IMR-90 (cell line): ENCODE measurements at regions not wholly inside any gene's neighbourhood (a gene's known extent, or its start where the extent isn't known, plus 50 kb on each side); places are given as distances from the start of the nearest gene placed in this dataset.

Source experiments
- ATAC-seq: fragments of 200-7000 bp; cut with Tn5 transposase; 2 replicates; pipeline ENCODE4 v1.9.1; 2020; ENCODE audit warnings: low read depth, mild to moderate bottlenecking, moderate library complexity
- BruUV-seq: library from RNA; stranded (reverse); fragments of 400-500 nt; replicated peaks from 2 replicates; lab custom pipeline; 2021; lab: Mats Ljungman, UMichigan
- CTCF ChIA-PET: fragments of 300-600 bp; formaldehyde crosslinking; extraction: SDS; loops from one replicate; lab custom pipeline; 2021; ENCODE audit warnings: antibody characterized with exemption; lab: Yijun Ruan, JAX
- POLR2A ChIA-PET: fragments of 300-600 bp; sonication (Branson Sonifier 250); formaldehyde crosslinking; loops from one replicate; lab custom pipeline; 2022; ENCODE audit warnings: antibody characterized with exemption; ENCODE audit not compliant: unreplicated experiment; lab: Charles Lee
- DNase-seq: peaks from one replicate; pipeline ENCODE4 v3.0.0; 2013
- H2AFZ ChIP-seq: replicated peaks from 2 replicates; pipeline ENCODE3; 2013; ENCODE audit warnings: low read length, mild to moderate bottlenecking; ENCODE audit not compliant: poor library complexity
- H2AK5ac ChIP-seq: 2 replicates; pipeline ENCODE4 v1.6.1; 2013; ENCODE audit warnings: low read depth, low read length, inconsistent platforms
- H2AK9ac ChIP-seq: replicated peaks from 2 replicates; pipeline ENCODE3; 2013; ENCODE audit warnings: mild to moderate bottlenecking, low read depth, low read length, moderate library complexity; ENCODE audit not compliant: poor library complexity
- H2BK120ac ChIP-seq: 2 replicates; pipeline ENCODE4 v1.6.1; 2013; ENCODE audit warnings: low read depth, low read length, inconsistent platforms
- H2BK15ac ChIP-seq: 3 replicates; pipeline ENCODE4 v1.6.1; 2013; ENCODE audit warnings: low read depth, low read length, inconsistent platforms
- H2BK20ac ChIP-seq: 2 replicates; pipeline ENCODE4 v1.6.1; 2013; ENCODE audit warnings: low read depth, mild to moderate bottlenecking, inconsistent platforms, low read length, moderate library complexity
- H2BK5ac ChIP-seq: 2 replicates; pipeline ENCODE4 v1.6.1; 2013; ENCODE audit warnings: mild to moderate bottlenecking, low read depth, low read length, inconsistent platforms; ENCODE audit not compliant: poor library complexity, severe bottlenecking
- H3K14ac ChIP-seq: replicated peaks from 2 replicates; pipeline ENCODE4 v1.6.1; 2013; ENCODE audit warnings: low read depth, low read length, inconsistent platforms
- H3K18ac ChIP-seq: 2 replicates; pipeline ENCODE4 v1.6.1; 2013; ENCODE audit warnings: low read depth, low read length, control low read depth
- H3K23ac ChIP-seq: 2 replicates; pipeline ENCODE4 v1.6.1; 2013; ENCODE audit warnings: low read depth, low read length, inconsistent platforms
- H3K27ac ChIP-seq: 2 replicates; pipeline ENCODE4 v1.5.1; 2013; ENCODE audit warnings: mild to moderate bottlenecking, control low read depth, low read length; ENCODE audit not compliant: insufficient read depth
- H3K27me3 ChIP-seq: 2 replicates; pipeline ENCODE4 v1.6.1; 2013; ENCODE audit warnings: low read length; ENCODE audit not compliant: control insufficient read depth, insufficient read depth
- H3K36me3 ChIP-seq: 2 replicates; pipeline ENCODE4 v1.6.1; 2013; ENCODE audit warnings: low read length, mixed read lengths; ENCODE audit not compliant: control insufficient read depth, insufficient read depth
- H3K4ac ChIP-seq: 2 replicates; pipeline ENCODE4 v1.6.1; 2013; ENCODE audit warnings: low read depth, low read length, inconsistent platforms
- H3K4me1 ChIP-seq: 2 replicates; pipeline ENCODE4 v1.6.1; 2013; ENCODE audit warnings: low read length, mixed read lengths; ENCODE audit not compliant: control insufficient read depth, insufficient read depth
- H3K4me2 ChIP-seq: 2 replicates; pipeline ENCODE4 v1.6.1; 2013; ENCODE audit warnings: low read depth, mild to moderate bottlenecking, control low read depth, low read length, moderate library complexity
- H3K4me3 ChIP-seq: 2 replicates; pipeline ENCODE4 v1.5.1; 2013; ENCODE audit warnings: low read depth, mild to moderate bottlenecking, control low read depth, low read length, moderate library complexity; ENCODE audit not compliant: insufficient read depth
- H3K56ac ChIP-seq: 2 replicates; pipeline ENCODE4 v1.6.1; 2013; ENCODE audit warnings: low read length, inconsistent platforms; ENCODE audit not compliant: insufficient read depth; ENCODE audit errors: extremely low read depth
- H3K79me1 ChIP-seq, 2 experiments: 2 replicates each; pipeline ENCODE4 v1.6.1; 2013; ENCODE audit warnings: low read length in 2 of 2, inconsistent platforms in 1 of 2, low read depth in 1 of 2
- H3K9ac ChIP-seq: 2 replicates; pipeline ENCODE4 v1.6.1; 2013; ENCODE audit warnings: low read depth, low read length, control low read depth
- H3K9me1 ChIP-seq: 2 replicates; pipeline ENCODE4 v1.6.1; 2013; ENCODE audit warnings: low read length, inconsistent platforms; ENCODE audit not compliant: insufficient read depth
- H3K9me3 ChIP-seq: 2 replicates; pipeline ENCODE4 v1.6.1; 2013; ENCODE audit warnings: low read length; ENCODE audit not compliant: control insufficient read depth, insufficient read depth
- H4K20me1 ChIP-seq: 2 replicates; pipeline ENCODE4 v1.6.1; 2013; ENCODE audit warnings: low read length, inconsistent platforms; ENCODE audit not compliant: insufficient read depth
- H4K5ac ChIP-seq: 2 replicates; pipeline ENCODE4 v1.6.1; 2013; ENCODE audit warnings: mild to moderate bottlenecking, low read depth, low read length, control low read depth
- H4K8ac ChIP-seq, 2 experiments: 2 replicates each; pipeline ENCODE4 v1.6.1; 2013; ENCODE audit warnings: low read depth in 2 of 2, low read length in 2 of 2, control low read depth in 1 of 2, inconsistent platforms in 1 of 2
- H4K91ac ChIP-seq: 2 replicates; pipeline ENCODE4 v1.6.1; 2013; ENCODE audit warnings: low read depth, low read length, inconsistent platforms; ENCODE audit not compliant: insufficient read depth
- BHLHE40 ChIP-seq: fragments of 150-350 bp; IDR thresholded peaks from 2 replicates; pipeline ENCODE4 v1.6.1; 2016; ENCODE audit warnings: mild to moderate bottlenecking, low read depth, low read length
- CEBPB ChIP-seq: IDR thresholded peaks from 2 replicates; pipeline ENCODE4 v1.6.1; 2012; ENCODE audit warnings: low read depth, low read length, improper control_type of control experiment
- CHD1 ChIP-seq: IDR thresholded peaks from 2 replicates; pipeline ENCODE4 v1.6.1; 2012; ENCODE audit warnings: low read depth, low read length, improper control_type of control experiment
- CTCF ChIP-seq: conservative IDR thresholded peaks from 2 replicates; pipeline ENCODE4 v1.5.1; 2012; ENCODE audit warnings: mild to moderate bottlenecking, low read depth, low read length, improper control_type of control experiment
- FOS ChIP-seq: fragments of 150-350 bp; IDR thresholded peaks from 2 replicates; pipeline ENCODE4 v1.6.1; 2016; ENCODE audit warnings: low read depth, low read length
- MAFK ChIP-seq: IDR thresholded peaks from 2 replicates; pipeline ENCODE4 v1.6.1; 2012; ENCODE audit warnings: low read depth, low read length, improper control_type of control experiment
- MAZ ChIP-seq: IDR thresholded peaks from 2 replicates; pipeline ENCODE4 v1.6.1; 2012; ENCODE audit warnings: low read depth, mild to moderate bottlenecking, low read length, improper control_type of control experiment, moderate library complexity, borderline replicate concordance
- MXI1 ChIP-seq: IDR thresholded peaks from 2 replicates; pipeline ENCODE4 v1.6.1; 2012; ENCODE audit warnings: low read depth, mild to moderate bottlenecking, low read length, moderate library complexity, borderline replicate concordance
- NFE2L2 ChIP-seq: fragments of 150-350 bp; IDR thresholded peaks from 2 replicates; pipeline ENCODE4 v1.6.1; 2016; ENCODE audit warnings: low read depth, mild to moderate bottlenecking, low read length
- POLR2A ChIP-seq: IDR thresholded peaks from 2 replicates; pipeline ENCODE4 v1.6.1; 2012; ENCODE audit warnings: mild to moderate bottlenecking, low read depth, low read length
- RAD21 ChIP-seq: IDR thresholded peaks from 2 replicates; pipeline ENCODE4 v1.6.1; 2012; ENCODE audit warnings: low read length, improper control_type of control experiment
- RCOR1 ChIP-seq: IDR thresholded peaks from 2 replicates; pipeline ENCODE4 v1.6.1; 2012; ENCODE audit warnings: mild to moderate bottlenecking, low read length, improper control_type of control experiment; ENCODE audit not compliant: insufficient replicate concordance
- RFX5 ChIP-seq: IDR thresholded peaks from 2 replicates; pipeline ENCODE4 v1.8.0; 2012; ENCODE audit warnings: low read depth, mild to moderate bottlenecking, low read length, moderate library complexity
- SMC3 ChIP-seq: fragments of 150-350 bp; IDR thresholded peaks from 2 replicates; pipeline ENCODE4 v1.6.1; 2016; ENCODE audit warnings: low read depth, mild to moderate bottlenecking, antibody characterized with exemption, low read length, moderate library complexity
- WGBS, 2 experiments: methylation state at CpG; one replicate each; pipeline versions ENCODE4 v1.1.5 to v1.1.7; 2013; ENCODE audit warnings: missing lambda C conversion rate in 2 of 2; ENCODE audit not compliant: insufficient read length in 1 of 2; ENCODE audit errors: extremely low coverage in 2 of 2; 5-methylcytosine and 5-hydroxymethylcytosine counted together
- dilution Hi-C: fragments of 300-500 bp; cut with HindIII; formaldehyde crosslinking; loops from one replicate; pipeline ENCODE4 v1.14.3; 2018; ENCODE audit warnings: low sequenced_read_pairs; ENCODE audit not compliant: unreplicated experiment
- in situ Hi-C: fragments of 300-500 bp; cut with MboI; formaldehyde crosslinking; loops from 3 replicates; pipeline ENCODE4 v1.14.3; 2019; ENCODE audit warnings: low sequenced_read_pairs, inconsistent platforms, mixed read lengths
- intact Hi-C: fragments of 100-400 bp; cut with micrococcal nuclease; formaldehyde crosslinking; loops from 2 replicates; pipeline ENCODE4 v1.10.0; 2022
- TF ChIP-seq, protein P1 (sequence below): fragments of 150-350 bp; IDR thresholded peaks from 2 replicates; pipeline ENCODE4 v1.6.1; 2017; ENCODE audit warnings: mild to moderate bottlenecking, antibody characterized with exemption, low read length, low read depth
- TF ChIP-seq, protein P2 (sequence below): fragments of 150-350 bp; IDR thresholded peaks from 2 replicates; pipeline ENCODE4 v1.6.1; 2016; ENCODE audit warnings: low read depth, mild to moderate bottlenecking, low read length, moderate library complexity, borderline replicate concordance

- Histone ChIP-seq H3K9me1 (no peaks in the 10 kb centered on the region), H3K9ac (no peak overlapping the region), H2BK5ac (no peak overlapping the region), H3K18ac (no peak overlapping the region), H4K5ac (no peak overlapping the region), H3K4ac (no peak overlapping the region), H3K4me2 (no peak overlapping the region), H3K9me3 (no peaks in the 10 kb centered on the region), H4K20me1 (no peaks in the 10 kb centered on the region), H4K8ac (no peak overlapping the region), H2AK9ac (no peak overlapping the region), H3K56ac (no peak overlapping the region), H3K27ac (no peak overlapping the region), H2BK20ac (no peak overlapping the region), H3K27me3 (no peaks in the 10 kb centered on the region), H2AK5ac (no peak overlapping the region), H2AFZ (no peak overlapping the region), H3K14ac (no peak overlapping the region), H3K4me3 (no peak overlapping the region), H3K4me1 (no peaks in the 10 kb centered on the region), H3K79me1 (no peaks in the 10 kb centered on the region), H4K91ac (no peak overlapping the region), H2BK120ac (no peak overlapping the region), H2BK15ac (no peak overlapping the region), H3K23ac (no peak overlapping the region), H3K36me3 (no peaks in the 10 kb centered on the region)
- WGBS, 2 experiments = 60% methylated on average over 1 of the region's 4 CpGs; no CpG with 5 or more reads in 1 of the 2 experiments
- in situ Hi-C loops = no loop called here
- TF ChIP-seq RFX5 (no peak), MAZ (no peak), SMC3 (no peak), FOS (no peak), POLR2A (no peak), CHD1 (no peak), MXI1 (no peak), BHLHE40 (no peak), RCOR1 (no peak), MAFK (no peak), RAD21 (no peak), CTCF (no peak), NFE2L2 (no peak), CEBPB (no peak)
- TF ChIP-seq, protein P1, sequence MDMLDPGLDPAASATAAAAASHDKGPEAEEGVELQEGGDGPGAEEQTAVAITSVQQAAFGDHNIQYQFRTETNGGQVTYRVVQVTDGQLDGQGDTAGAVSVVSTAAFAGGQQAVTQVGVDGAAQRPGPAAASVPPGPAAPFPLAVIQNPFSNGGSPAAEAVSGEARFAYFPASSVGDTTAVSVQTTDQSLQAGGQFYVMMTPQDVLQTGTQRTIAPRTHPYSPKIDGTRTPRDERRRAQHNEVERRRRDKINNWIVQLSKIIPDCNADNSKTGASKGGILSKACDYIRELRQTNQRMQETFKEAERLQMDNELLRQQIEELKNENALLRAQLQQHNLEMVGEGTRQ = no peak
- TF ChIP-seq, protein P2, sequence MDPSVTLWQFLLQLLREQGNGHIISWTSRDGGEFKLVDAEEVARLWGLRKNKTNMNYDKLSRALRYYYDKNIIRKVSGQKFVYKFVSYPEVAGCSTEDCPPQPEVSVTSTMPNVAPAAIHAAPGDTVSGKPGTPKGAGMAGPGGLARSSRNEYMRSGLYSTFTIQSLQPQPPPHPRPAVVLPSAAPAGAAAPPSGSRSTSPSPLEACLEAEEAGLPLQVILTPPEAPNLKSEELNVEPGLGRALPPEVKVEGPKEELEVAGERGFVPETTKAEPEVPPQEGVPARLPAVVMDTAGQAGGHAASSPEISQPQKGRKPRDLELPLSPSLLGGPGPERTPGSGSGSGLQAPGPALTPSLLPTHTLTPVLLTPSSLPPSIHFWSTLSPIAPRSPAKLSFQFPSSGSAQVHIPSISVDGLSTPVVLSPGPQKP = no peak
- DNase-seq (no peak), ATAC-seq (no peak)
- dilution Hi-C loops = no loop called here
- ChIA-PET CTCF (no interaction called here), POLR2A (no interaction called here)
- intact Hi-C loops = no loop called here
- BruUV-seq = no TSS peak
Measured at GRCh38 chr12:115553622-115554021, 723.9 kb downstream of the MED13L start.
